A673 (cell line): ENCODE measurements at regions not wholly inside any gene's neighbourhood (a gene's known extent, or its start where the extent isn't known, plus 50 kb on each side); places are given as distances from the start of the nearest gene placed in this dataset.

Experiments used
- BruUV-seq: library from RNA; stranded (reverse); fragments of 400-500 nt; replicated peaks from 2 replicates; lab custom pipeline; 2021; lab: Mats Ljungman, UMichigan
- CTCF ChIA-PET: fragments of 300-600 bp; sonication (Branson Sonifier 250); formaldehyde crosslinking; loops from one replicate; lab custom pipeline; 2022; ENCODE audit warnings: antibody characterized with exemption; lab: Charles Lee
- POLR2A ChIA-PET: fragments of 300-600 bp; sonication (Branson Sonifier 250); formaldehyde crosslinking; loops from one replicate; lab custom pipeline; 2022; ENCODE audit warnings: antibody characterized with exemption; ENCODE audit not compliant: low non-redundant PET; lab: Charles Lee
- DNase-seq: peaks from one replicate; pipeline ENCODE4 v3.0.0-alpha.2; 2015; ENCODE audit warnings: low spot score
- H3K27ac ChIP-seq: fragments of 200-600 bp; sonication (generic); 2 replicates; pipeline ENCODE4 v1.5.1; 2016; ENCODE audit warnings: mixed run types, low read depth, mild to moderate bottlenecking, mixed read lengths, antibody characterized with exemption, low read length; ENCODE audit not compliant: poor library complexity, severe bottlenecking
- H3K27me3 ChIP-seq: fragments of 200-600 bp; sonication (generic); replicated peaks from 2 replicates; pipeline ENCODE4 v1.6.1; 2017; ENCODE audit warnings: mixed run types, low read depth, mild to moderate bottlenecking, mixed read lengths, antibody characterized with exemption, low read length; ENCODE audit not compliant: insufficient read depth, poor library complexity
- H3K36me3 ChIP-seq: fragments of 200-600 bp; sonication (generic); 2 replicates; pipeline ENCODE4 v1.6.1; 2016; ENCODE audit warnings: mixed run types, mild to moderate bottlenecking, mixed read lengths, antibody characterized with exemption, low read length; ENCODE audit not compliant: insufficient read depth, poor library complexity, severe bottlenecking
- H3K4me1 ChIP-seq: fragments of 200-600 bp; sonication (generic); 2 replicates; pipeline ENCODE4 v1.6.1; 2017; ENCODE audit warnings: mixed run types, mild to moderate bottlenecking, mixed read lengths, antibody characterized with exemption, low read length; ENCODE audit not compliant: insufficient read depth, poor library complexity, severe bottlenecking
- H3K4me3 ChIP-seq: fragments of 200-600 bp; sonication (generic); 2 replicates; pipeline ENCODE4 v1.5.1; 2016; ENCODE audit warnings: low read depth, mixed run types, mild to moderate bottlenecking, mixed read lengths, low read length; ENCODE audit not compliant: poor library complexity, severe bottlenecking
- H3K9me3 ChIP-seq: fragments of 200-600 bp; sonication (generic); 2 replicates; pipeline ENCODE4 v1.6.1; 2016; ENCODE audit warnings: mixed run types, low read depth, mild to moderate bottlenecking, mixed read lengths, antibody characterized with exemption, low read length; ENCODE audit not compliant: poor library complexity, severe bottlenecking
- EZH2 ChIP-seq: fragments of 200-600 bp; sonication (generic); IDR thresholded peaks from 2 replicates; pipeline ENCODE4 v1.6.1; 2017; ENCODE audit warnings: borderline replicate concordance, low read depth, mild to moderate bottlenecking, mixed read lengths, antibody characterized with exemption, low read length; ENCODE audit not compliant: poor library complexity, severe bottlenecking
- intact Hi-C: fragments of 100-400 bp; cut with micrococcal nuclease; formaldehyde crosslinking; loops from one replicate; pipeline ENCODE4 v1.10.0; 2022; ENCODE audit not compliant: unreplicated experiment
- TF ChIP-seq, protein P1 (sequence below): fragments of 300-800, 200-600 bp; sonication (generic); conservative IDR thresholded peaks from 2 replicates; pipeline ENCODE4 v1.5.1; 2017; ENCODE audit warnings: low read depth, mild to moderate bottlenecking, antibody characterized with exemption, low read length, moderate library complexity, mixed read lengths

DNA sequence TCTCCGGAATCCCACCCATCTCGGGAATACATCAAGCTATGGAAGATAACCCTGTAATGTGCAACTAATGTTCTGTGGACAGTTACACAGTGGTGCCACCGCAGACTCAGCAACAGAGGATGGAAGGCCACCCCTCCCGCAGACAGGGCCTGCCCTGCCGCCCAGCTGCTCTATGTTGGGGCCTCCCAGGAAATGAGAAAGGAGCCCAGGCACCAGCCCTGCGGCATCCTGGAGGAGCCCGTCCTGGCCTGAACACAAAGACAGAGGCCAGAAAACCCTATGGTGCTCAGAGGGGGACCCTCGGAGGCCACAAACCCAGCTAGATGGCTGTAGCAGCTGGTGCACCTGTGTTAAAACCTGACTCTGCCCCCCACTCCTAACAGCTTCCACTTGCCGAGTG is 216.1 kb upstream of the RPL38 start:
- ChIA-PET CTCF (no interaction called here), POLR2A (no interaction called here)
- intact Hi-C loops, result no loop called here
- H3K4me1 ChIP-seq, result no peaks in the 10 kb centered on the region
- TF ChIP-seq, protein P1, sequence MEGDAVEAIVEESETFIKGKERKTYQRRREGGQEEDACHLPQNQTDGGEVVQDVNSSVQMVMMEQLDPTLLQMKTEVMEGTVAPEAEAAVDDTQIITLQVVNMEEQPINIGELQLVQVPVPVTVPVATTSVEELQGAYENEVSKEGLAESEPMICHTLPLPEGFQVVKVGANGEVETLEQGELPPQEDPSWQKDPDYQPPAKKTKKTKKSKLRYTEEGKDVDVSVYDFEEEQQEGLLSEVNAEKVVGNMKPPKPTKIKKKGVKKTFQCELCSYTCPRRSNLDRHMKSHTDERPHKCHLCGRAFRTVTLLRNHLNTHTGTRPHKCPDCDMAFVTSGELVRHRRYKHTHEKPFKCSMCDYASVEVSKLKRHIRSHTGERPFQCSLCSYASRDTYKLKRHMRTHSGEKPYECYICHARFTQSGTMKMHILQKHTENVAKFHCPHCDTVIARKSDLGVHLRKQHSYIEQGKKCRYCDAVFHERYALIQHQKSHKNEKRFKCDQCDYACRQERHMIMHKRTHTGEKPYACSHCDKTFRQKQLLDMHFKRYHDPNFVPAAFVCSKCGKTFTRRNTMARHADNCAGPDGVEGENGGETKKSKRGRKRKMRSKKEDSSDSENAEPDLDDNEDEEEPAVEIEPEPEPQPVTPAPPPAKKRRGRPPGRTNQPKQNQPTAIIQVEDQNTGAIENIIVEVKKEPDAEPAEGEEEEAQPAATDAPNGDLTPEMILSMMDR, result no peak
- TF ChIP-seq EZH2, result no peak
- H3K27ac ChIP-seq, result no peak overlapping the region
- no peaks in the 10 kb centered on the region for H3K36me3 ChIP-seq
- no TSS peak for BruUV-seq
- H3K4me3 ChIP-seq, result no peak overlapping the region
- DNase-seq, result no peak
- H3K27me3 ChIP-seq, result no peaks in the 10 kb centered on the region
- H3K9me3 ChIP-seq, result no peaks in the 10 kb centered on the region

DNA sequence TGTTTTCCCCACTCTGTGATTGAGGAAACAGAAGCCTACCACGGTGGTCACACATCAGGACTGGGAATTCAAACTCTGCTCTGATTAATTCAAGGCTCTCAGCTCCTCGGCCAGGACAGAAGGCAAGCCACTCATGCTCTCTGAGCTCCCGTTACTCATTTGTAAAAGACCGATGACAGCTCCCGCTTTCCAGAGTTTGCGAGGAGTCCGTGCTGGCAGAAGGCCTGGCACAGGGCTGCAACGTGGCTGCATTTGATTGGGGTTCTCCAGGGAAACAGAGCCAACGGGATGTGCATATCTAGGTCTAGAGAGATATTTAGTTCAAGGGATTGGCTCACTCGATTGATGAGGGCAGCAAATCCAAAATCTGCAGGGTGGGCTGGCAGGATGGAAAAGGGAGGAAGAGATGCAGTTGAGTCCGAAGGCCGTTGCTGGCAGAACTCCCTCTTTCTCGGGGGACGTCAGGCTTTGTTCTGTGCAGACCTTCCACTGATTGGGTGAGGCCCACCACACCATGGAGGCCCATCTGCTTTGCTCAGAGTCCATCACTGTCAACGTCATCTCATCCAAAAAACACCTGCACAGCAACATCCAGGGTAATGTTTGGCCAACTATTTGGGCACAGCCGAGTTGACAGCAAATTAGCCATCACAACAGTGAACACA is 215.5 kb upstream of the RPL38 start:
- H3K27ac ChIP-seq, result no peak overlapping the region
- POLR2A ChIA-PET, result no interaction called here
- TF ChIP-seq EZH2, result no peak
- TF ChIP-seq, protein P1, result no peak
- DNase-seq, result no peak
- no peaks in the 10 kb centered on the region for H3K36me3 ChIP-seq
- no peaks in the 10 kb centered on the region for H3K4me1 ChIP-seq
- intact Hi-C loops, result no loop called here
- no TSS peak for BruUV-seq
- H3K27me3 ChIP-seq, result no peaks in the 10 kb centered on the region
- no peaks in the 10 kb centered on the region for H3K9me3 ChIP-seq
- no peak overlapping the region for H3K4me3 ChIP-seq
- CTCF ChIA-PET, result no interaction called here

- ChIA-PET POLR2A (no interaction called here), CTCF (interaction anchor here (0.6 kb wide), 1 partner anchor 284 kb away, joined by 3 read pairs; no protein-coding TSS in a partner anchor)
- no TSS peak for BruUV-seq
- no peak overlapping the region for H3K27ac ChIP-seq
- no peak for DNase-seq
- no peaks in the 10 kb centered on the region for H3K36me3 ChIP-seq
- intact Hi-C loops, result no loop called here
- no peaks in the 10 kb centered on the region for H3K4me1 ChIP-seq
- TF ChIP-seq EZH2, result no peak
- TF ChIP-seq, protein P1, result no peak
- no peak overlapping the region for H3K4me3 ChIP-seq
- H3K27me3 ChIP-seq, result no peaks in the 10 kb centered on the region
- no peaks in the 10 kb centered on the region for H3K9me3 ChIP-seq
Observed at GRCh38 chr17:73989671-73990070, 213.8 kb upstream of the RPL38 start.
